SK-N-SH treated with all-trans-retinoic acid at 6 μM for 48 hours (cell line): ENCODE measurements at regions not wholly inside any gene's neighbourhood (a gene's known extent, or its start where the extent isn't known, plus 50 kb on each side); places are given as distances from the start of the nearest gene placed in this dataset.

Experiments used
- ATAC-seq: fragments of 200-7000 bp; cut with Tn5 transposase; 3 replicates; pipeline ENCODE4 v1.9.1; 2020; ENCODE audit warnings: mild to moderate bottlenecking, moderate library complexity
- ARNTL ChIP-seq: fragments of 450-650 bp; formaldehyde crosslinking; IDR thresholded peaks from 2 replicates; pipeline ENCODE4 v1.5.0; 2020; ENCODE audit warnings: low read depth, mild to moderate bottlenecking, moderate library complexity, borderline replicate concordance
- BACH2 ChIP-seq: fragments of 250-450 bp; sonication (Bioruptor Pico); IDR thresholded peaks from 2 replicates; pipeline ENCODE4 v1.9.0; 2021; ENCODE audit warnings: mild to moderate bottlenecking, borderline replicate concordance
- CSDC2 ChIP-seq: fragments of 250-450 bp; sonication (Bioruptor Pico); IDR thresholded peaks from 2 replicates; pipeline ENCODE4 v1.5.0; 2020; ENCODE audit warnings: mild to moderate bottlenecking, moderate library complexity
- ESRRG ChIP-seq: fragments of 250-450 bp; sonication (Bioruptor Pico); IDR thresholded peaks from 2 replicates; pipeline ENCODE4 v1.6.1; 2021; ENCODE audit warnings: mild to moderate bottlenecking
- GLIS3 ChIP-seq: fragments of 250-450 bp; sonication (Bioruptor Pico); IDR thresholded peaks from 2 replicates; pipeline ENCODE4 v1.5.0; 2020; ENCODE audit warnings: mild to moderate bottlenecking, moderate library complexity
- ISL1 ChIP-seq: fragments of 250-450 bp; sonication (Bioruptor Pico); IDR thresholded peaks from 2 replicates; pipeline ENCODE4 v2.1.2; 2022; ENCODE audit warnings: mild to moderate bottlenecking, moderate library complexity
- OSR1 ChIP-seq: fragments of 250-450 bp; sonication (Bioruptor Pico); IDR thresholded peaks from 2 replicates; pipeline ENCODE4 v1.8.0; 2022; ENCODE audit warnings: moderate library complexity, mild to moderate bottlenecking, inconsistent platforms
- PPARA ChIP-seq: fragments of 250-450 bp; sonication (Bioruptor Pico); IDR thresholded peaks from 2 replicates; pipeline ENCODE4 v1.5.0; 2020; ENCODE audit warnings: mild to moderate bottlenecking, borderline replicate concordance
- RARB ChIP-seq: fragments of 250-450 bp; sonication (Bioruptor Pico); IDR thresholded peaks from 2 replicates; pipeline ENCODE4 v1.8.0; 2021; ENCODE audit warnings: mild to moderate bottlenecking, moderate library complexity
- TCF4 ChIP-seq: fragments of 250-450 bp; sonication (Bioruptor Pico); IDR thresholded peaks from 2 replicates; pipeline ENCODE4 v1.8.0; 2021; ENCODE audit warnings: mild to moderate bottlenecking, moderate library complexity, borderline replicate concordance
- TOX ChIP-seq: fragments of 250-450 bp; sonication (Bioruptor Pico); IDR thresholded peaks from 2 replicates; pipeline ENCODE4 v1.8.0; 2021; ENCODE audit warnings: mild to moderate bottlenecking, moderate library complexity, borderline replicate concordance
- TSHZ2 ChIP-seq: fragments of 250-450 bp; sonication (Bioruptor Pico); IDR thresholded peaks from 2 replicates; pipeline ENCODE4 v1.5.0; 2020; ENCODE audit warnings: mild to moderate bottlenecking, moderate library complexity
- ZC3H10 ChIP-seq: fragments of 250-450 bp; sonication (Bioruptor Pico); IDR thresholded peaks from 2 replicates; pipeline ENCODE4 v1.5.1; 2021; ENCODE audit warnings: mild to moderate bottlenecking, moderate library complexity
- ZFP3 ChIP-seq: fragments of 250-450 bp; sonication (Bioruptor Pico); IDR thresholded peaks from 2 replicates; pipeline ENCODE4 v1.5.0; 2020; ENCODE audit warnings: mild to moderate bottlenecking, moderate library complexity
- ZFP30 ChIP-seq: fragments of 450-650 bp; formaldehyde crosslinking; IDR thresholded peaks from 2 replicates; pipeline ENCODE4 v1.5.0; 2022; ENCODE audit warnings: mild to moderate bottlenecking, moderate library complexity
- ZNF565 ChIP-seq: fragments of 450-650 bp; formaldehyde crosslinking; conservative IDR thresholded peaks from 2 replicates; pipeline ENCODE4 v1.5.0; 2020; ENCODE audit warnings: low read depth, mild to moderate bottlenecking, moderate library complexity
- ZNF70 ChIP-seq: fragments of 450-650 bp; formaldehyde crosslinking; IDR thresholded peaks from 2 replicates; pipeline ENCODE4 v1.5.0; 2020; ENCODE audit warnings: mild to moderate bottlenecking, moderate library complexity
- ZNF8 ChIP-seq: fragments of 450-650 bp; formaldehyde crosslinking; IDR thresholded peaks from 2 replicates; pipeline ENCODE4 v1.5.0; 2020; ENCODE audit warnings: mild to moderate bottlenecking, moderate library complexity
- TF ChIP-seq, protein P1 (sequence below): fragments of 250-450 bp; sonication (Bioruptor Pico); IDR thresholded peaks from 2 replicates; pipeline ENCODE4 v1.5.1; 2020; ENCODE audit warnings: low read depth, mild to moderate bottlenecking, moderate library complexity
- TF ChIP-seq, protein P2 (sequence below): fragments of 250-450 bp; sonication (Bioruptor Pico); IDR thresholded peaks from 2 replicates; pipeline ENCODE4 v1.8.0; 2021; ENCODE audit warnings: low read depth, mild to moderate bottlenecking, moderate library complexity, borderline replicate concordance
- TF ChIP-seq, protein P3 (sequence below): fragments of 250-450 bp; sonication (Bioruptor Pico); IDR thresholded peaks from 2 replicates; pipeline ENCODE4 v1.5.1; 2021; ENCODE audit warnings: mild to moderate bottlenecking, moderate library complexity
- TF ChIP-seq, protein P4 (sequence below): fragments of 250-450 bp; sonication (Bioruptor Pico); IDR thresholded peaks from 2 replicates; pipeline ENCODE4 v1.8.0; 2020; ENCODE audit warnings: mild to moderate bottlenecking, moderate library complexity, borderline replicate concordance

GRCh38 chr5:6117212-6117611, 261.1 kb downstream of the MED10 start:
- no peak for ATAC-seq
- no peak for TF ChIP-seq TCF4 (CRISPR knock-in tag)
- no peak for TF ChIP-seq BACH2

GRCh38 chr5:6115852-6116251, 262.5 kb downstream of the MED10 start:
- TF ChIP-seq, protein P1, sequence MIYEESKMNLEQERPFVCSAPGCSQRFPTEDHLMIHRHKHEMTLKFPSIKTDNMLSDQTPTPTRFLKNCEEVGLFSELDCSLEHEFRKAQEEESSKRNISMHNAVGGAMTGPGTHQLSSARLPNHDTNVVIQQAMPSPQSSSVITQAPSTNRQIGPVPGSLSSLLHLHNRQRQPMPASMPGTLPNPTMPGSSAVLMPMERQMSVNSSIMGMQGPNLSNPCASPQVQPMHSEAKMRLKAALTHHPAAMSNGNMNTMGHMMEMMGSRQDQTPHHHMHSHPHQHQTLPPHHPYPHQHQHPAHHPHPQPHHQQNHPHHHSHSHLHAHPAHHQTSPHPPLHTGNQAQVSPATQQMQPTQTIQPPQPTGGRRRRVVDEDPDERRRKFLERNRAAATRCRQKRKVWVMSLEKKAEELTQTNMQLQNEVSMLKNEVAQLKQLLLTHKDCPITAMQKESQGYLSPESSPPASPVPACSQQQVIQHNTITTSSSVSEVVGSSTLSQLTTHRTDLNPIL = no peak
- TF ChIP-seq OSR1 (CRISPR knock-in tag) (no peak), TCF4 (CRISPR knock-in tag) (no peak), ZNF565 (CRISPR knock-in tag) (no peak), ISL1 (CRISPR knock-in tag) (no peak), ZNF8 (CRISPR knock-in tag) (no peak), BACH2 (no peak), CSDC2 (no peak), ZNF70 (CRISPR knock-in tag) (no peak), RARB (no peak), ARNTL (CRISPR knock-in tag) (no peak), TOX (no peak), ZC3H10 (CRISPR knock-in tag) (no peak), GLIS3 (CRISPR knock-in tag) (no peak), ZFP30 (no peak)
- TF ChIP-seq, protein P2, sequence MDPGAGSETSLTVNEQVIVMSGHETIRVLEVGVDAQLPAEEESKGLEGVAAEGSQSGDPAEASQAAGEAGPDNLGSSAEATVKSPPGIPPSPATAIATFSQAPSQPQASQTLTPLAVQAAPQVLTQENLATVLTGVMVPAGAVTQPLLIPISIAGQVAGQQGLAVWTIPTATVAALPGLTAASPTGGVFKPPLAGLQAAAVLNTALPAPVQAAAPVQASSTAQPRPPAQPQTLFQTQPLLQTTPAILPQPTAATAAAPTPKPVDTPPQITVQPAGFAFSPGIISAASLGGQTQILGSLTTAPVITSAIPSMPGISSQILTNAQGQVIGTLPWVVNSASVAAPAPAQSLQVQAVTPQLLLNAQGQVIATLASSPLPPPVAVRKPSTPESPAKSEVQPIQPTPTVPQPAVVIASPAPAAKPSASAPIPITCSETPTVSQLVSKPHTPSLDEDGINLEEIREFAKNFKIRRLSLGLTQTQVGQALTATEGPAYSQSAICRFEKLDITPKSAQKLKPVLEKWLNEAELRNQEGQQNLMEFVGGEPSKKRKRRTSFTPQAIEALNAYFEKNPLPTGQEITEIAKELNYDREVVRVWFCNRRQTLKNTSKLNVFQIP (CRISPR knock-in tag) = no peak
- TF ChIP-seq, protein P3, sequence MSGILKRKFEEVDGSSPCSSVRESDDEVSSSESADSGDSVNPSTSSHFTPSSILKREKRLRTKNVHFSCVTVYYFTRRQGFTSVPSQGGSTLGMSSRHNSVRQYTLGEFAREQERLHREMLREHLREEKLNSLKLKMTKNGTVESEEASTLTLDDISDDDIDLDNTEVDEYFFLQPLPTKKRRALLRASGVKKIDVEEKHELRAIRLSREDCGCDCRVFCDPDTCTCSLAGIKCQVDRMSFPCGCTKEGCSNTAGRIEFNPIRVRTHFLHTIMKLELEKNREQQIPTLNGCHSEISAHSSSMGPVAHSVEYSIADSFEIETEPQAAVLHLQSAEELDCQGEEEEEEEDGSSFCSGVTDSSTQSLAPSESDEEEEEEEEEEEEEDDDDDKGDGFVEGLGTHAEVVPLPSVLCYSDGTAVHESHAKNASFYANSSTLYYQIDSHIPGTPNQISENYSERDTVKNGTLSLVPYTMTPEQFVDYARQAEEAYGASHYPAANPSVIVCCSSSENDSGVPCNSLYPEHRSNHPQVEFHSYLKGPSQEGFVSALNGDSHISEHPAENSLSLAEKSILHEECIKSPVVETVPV (CRISPR knock-in tag) = no peak
- no peak for ATAC-seq

GRCh38 chr5:6112538-6112937, 265.8 kb downstream of the MED10 start:
- ATAC-seq = no peak
- no peak for TF ChIP-seq PPARA (CRISPR knock-in tag)
- no peak for TF ChIP-seq CSDC2
- TF ChIP-seq, protein P3 (CRISPR knock-in tag) = no peak
- no peak for TF ChIP-seq ZNF8 (CRISPR knock-in tag)
- TF ChIP-seq ISL1 (CRISPR knock-in tag) = no peak
- TF ChIP-seq, protein P1 = no peak
- no peak for TF ChIP-seq ARNTL (CRISPR knock-in tag)
- no peak for TF ChIP-seq BACH2
- no peak for TF ChIP-seq ZFP3 (CRISPR knock-in tag)
- no peak for TF ChIP-seq ZC3H10 (CRISPR knock-in tag)

DNA sequence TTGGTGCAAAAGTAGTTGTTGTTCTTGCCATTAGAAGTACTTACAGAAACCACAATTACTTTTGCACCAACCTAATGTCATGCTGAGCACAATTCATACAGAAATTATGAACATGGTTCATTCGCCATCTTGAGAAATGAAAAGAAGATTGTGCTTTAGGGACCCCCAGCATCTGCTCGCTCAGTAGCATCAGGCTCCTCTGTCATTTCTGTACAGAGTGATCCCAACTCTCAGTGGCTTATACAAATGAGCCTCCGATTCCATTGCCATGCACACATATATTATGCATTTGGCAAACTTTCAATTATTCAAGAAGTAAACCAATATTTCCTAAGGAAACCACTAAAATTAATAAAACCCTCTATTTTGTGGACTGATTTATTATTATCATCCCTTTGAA, 266.2 kb downstream of the MED10 start:
- ATAC-seq = no peak
- no peak for TF ChIP-seq ZC3H10 (CRISPR knock-in tag)
- no peak for TF ChIP-seq ZFP3 (CRISPR knock-in tag)
- no peak for TF ChIP-seq ZNF70 (CRISPR knock-in tag)
- TF ChIP-seq ZNF8 (CRISPR knock-in tag) = no peak
- TF ChIP-seq, protein P2 (CRISPR knock-in tag) = no peak
- TF ChIP-seq TOX = no peak
- TF ChIP-seq ZNF565 (CRISPR knock-in tag) = no peak
- TF ChIP-seq, protein P4, sequence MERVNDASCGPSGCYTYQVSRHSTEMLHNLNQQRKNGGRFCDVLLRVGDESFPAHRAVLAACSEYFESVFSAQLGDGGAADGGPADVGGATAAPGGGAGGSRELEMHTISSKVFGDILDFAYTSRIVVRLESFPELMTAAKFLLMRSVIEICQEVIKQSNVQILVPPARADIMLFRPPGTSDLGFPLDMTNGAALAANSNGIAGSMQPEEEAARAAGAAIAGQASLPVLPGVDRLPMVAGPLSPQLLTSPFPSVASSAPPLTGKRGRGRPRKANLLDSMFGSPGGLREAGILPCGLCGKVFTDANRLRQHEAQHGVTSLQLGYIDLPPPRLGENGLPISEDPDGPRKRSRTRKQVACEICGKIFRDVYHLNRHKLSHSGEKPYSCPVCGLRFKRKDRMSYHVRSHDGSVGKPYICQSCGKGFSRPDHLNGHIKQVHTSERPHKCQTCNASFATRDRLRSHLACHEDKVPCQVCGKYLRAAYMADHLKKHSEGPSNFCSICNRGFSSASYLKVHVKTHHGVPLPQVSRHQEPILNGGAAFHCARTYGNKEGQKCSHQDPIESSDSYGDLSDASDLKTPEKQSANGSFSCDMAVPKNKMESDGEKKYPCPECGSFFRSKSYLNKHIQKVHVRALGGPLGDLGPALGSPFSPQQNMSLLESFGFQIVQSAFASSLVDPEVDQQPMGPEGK (CRISPR knock-in tag) = no peak
- no peak for TF ChIP-seq ESRRG
- TF ChIP-seq RARB = no peak
- TF ChIP-seq CSDC2 = no peak
- TF ChIP-seq TCF4 (CRISPR knock-in tag) = no peak
- no peak for TF ChIP-seq ZFP30
- TF ChIP-seq TSHZ2 = no peak
- TF ChIP-seq PPARA (CRISPR knock-in tag) = no peak
